ENCODE measurements at regions not wholly inside any gene's neighbourhood (a gene's known extent, or its start where the extent isn't known, plus 50 kb on each side); places are given as distances from the start of the nearest gene placed in this dataset.

- Histone ChIP-seq H3K79me2 (ENCODE audit: insufficient read depth, low read depth, low read length) (no peaks in the 10 kb centered on the region), H4K20me1 (ENCODE audit: insufficient read depth, low read length) (no peaks in the 10 kb centered on the region), H3K36me3 (ENCODE audit: insufficient read depth, low read length) (no peaks in the 10 kb centered on the region), H3K4me1 (ENCODE audit: insufficient read depth, low read length, poor library complexity, severe bottlenecking) (no peaks in the 10 kb centered on the region), H3K9me2 (ENCODE audit: insufficient read depth, low read length) (no peaks in the 10 kb centered on the region), H3K9me3 (ENCODE audit: low read length) (no peaks in the 10 kb centered on the region), H3K27ac (ENCODE audit: low read depth, low read length, poor library complexity, severe bottlenecking) (no peak overlapping the region), H2AFZ (ENCODE audit: low read length) (no peak overlapping the region), H3K4me3 (ENCODE audit: low read depth, low read length, poor library complexity, severe bottlenecking) (no peak overlapping the region), H3K4me2 (ENCODE audit: low read length) (no peak overlapping the region)
- ChIA-PET CTCF (ENCODE audit: unreplicated experiment) (no interaction called here), POLR2A (interaction anchor here (0.7 kb wide), 1 partner anchor 41 kb away, joined by 3 read pairs; no protein-coding TSS in a partner anchor)
- TF ChIP-seq CTCF (conservative IDR thresholded peaks at IDR 0.05; ENCODE audit: low read length) (no peak), EZH2phosphoT487 (IDR thresholded peaks at IDR 0.05; ENCODE audit: borderline replicate concordance, low read depth, low read length) (no peak)
- no peak for DNase-seq (ENCODE audit: low spot score)
- intact Hi-C loops (cut with micrococcal nuclease; ENCODE audit: unreplicated experiment), result no loop called here
- BruUV-seq (replicated peaks), result no TSS peak
Measured at GRCh38 chr1:163657719-163658118, 336.0 kb downstream of the NUF2 start.

GRCh38 chr1:163661391-163661790 lies 339.6 kb downstream of the NUF2 start:
- Histone ChIP-seq H3K79me2 (ENCODE audit: insufficient read depth, low read depth, low read length) (no peaks in the 10 kb centered on the region), H3K9me2 (ENCODE audit: insufficient read depth, low read length) (no peaks in the 10 kb centered on the region), H3K4me1 (ENCODE audit: insufficient read depth, low read length, poor library complexity, severe bottlenecking) (no peaks in the 10 kb centered on the region), H2AFZ (ENCODE audit: low read length) (no peak overlapping the region), H3K4me2 (ENCODE audit: low read length) (no peak overlapping the region), H4K20me1 (ENCODE audit: insufficient read depth, low read length) (no peaks in the 10 kb centered on the region), H3K9me3 (ENCODE audit: low read length) (no peaks in the 10 kb centered on the region), H3K36me3 (ENCODE audit: insufficient read depth, low read length) (no peaks in the 10 kb centered on the region), H3K4me3 (ENCODE audit: low read depth, low read length, poor library complexity, severe bottlenecking) (no peak overlapping the region), H3K27ac (ENCODE audit: low read depth, low read length, poor library complexity, severe bottlenecking) (no peak overlapping the region)
- ChIA-PET CTCF (ENCODE audit: unreplicated experiment) (no interaction called here), POLR2A (no interaction called here)
- no peak for DNase-seq (ENCODE audit: low spot score)
- TF ChIP-seq CTCF (conservative IDR thresholded peaks at IDR 0.05; ENCODE audit: low read length) (no peak), EZH2phosphoT487 (IDR thresholded peaks at IDR 0.05; ENCODE audit: borderline replicate concordance, low read depth, low read length) (no peak)
- no TSS peak for BruUV-seq (replicated peaks)
- intact Hi-C loops (cut with micrococcal nuclease; ENCODE audit: unreplicated experiment), result no loop called here

- POLR2A ChIA-PET, result interaction anchor here (0.7 kb wide), 1 partner anchor 8 kb away, joined by 3 read pairs; no protein-coding TSS in a partner anchor
- CTCF ChIA-PET (ENCODE audit: unreplicated experiment), result no interaction called here
- TF ChIP-seq EZH2phosphoT487 (IDR thresholded peaks at IDR 0.05; ENCODE audit: borderline replicate concordance, low read depth, low read length), result no peak
- no peak for TF ChIP-seq CTCF (conservative IDR thresholded peaks at IDR 0.05; ENCODE audit: low read length)
Measured at GRCh38 chr1:163664671-163665335, 343.0 kb downstream of the NUF2 start.

More at GRCh38 chr1:163664671-163665335, 343.0 kb downstream of the NUF2 start:
- H3K79me2 ChIP-seq (ENCODE audit: insufficient read depth, low read depth, low read length), result no peaks in the 10 kb centered on the region
- H3K9me2 ChIP-seq (ENCODE audit: insufficient read depth, low read length), result no peaks in the 10 kb centered on the region
- H3K4me1 ChIP-seq (ENCODE audit: insufficient read depth, low read length, poor library complexity, severe bottlenecking), result no peaks in the 10 kb centered on the region
- H3K27ac ChIP-seq (ENCODE audit: low read depth, low read length, poor library complexity, severe bottlenecking), result no peak overlapping the region
- no peak overlapping the region for H3K4me3 ChIP-seq (ENCODE audit: low read depth, low read length, poor library complexity, severe bottlenecking)
- H2AFZ ChIP-seq (ENCODE audit: low read length), result no peak overlapping the region
- BruUV-seq (replicated peaks), result no TSS peak
- no peaks in the 10 kb centered on the region for H3K9me3 ChIP-seq (ENCODE audit: low read length)
- H4K20me1 ChIP-seq (ENCODE audit: insufficient read depth, low read length), result no peaks in the 10 kb centered on the region
- no peak for DNase-seq (ENCODE audit: low spot score)
- no peak overlapping the region for H3K4me2 ChIP-seq (ENCODE audit: low read length)
- intact Hi-C loops (cut with micrococcal nuclease; ENCODE audit: unreplicated experiment), result no loop called here
- H3K36me3 ChIP-seq (ENCODE audit: insufficient read depth, low read length), result no peaks in the 10 kb centered on the region
